Glutamatergic neuron (in vitro differentiated cells): ENCODE measurements at regions not wholly inside any gene's neighbourhood (a gene's known extent, or its start where the extent isn't known, plus 50 kb on each side); places are given as distances from the start of the nearest gene placed in this dataset.

ENCODE experiments used
- DNase-seq: peaks from one replicate; pipeline ENCODE4 v3.0.0; 2022
- H3K27ac Mint-ChIP-seq: one replicate; pipeline ENCODE4 v1.8.0; 2020; ENCODE audit warnings: mild to moderate bottlenecking, mixed read lengths, inconsistent platforms; ENCODE audit not compliant: unreplicated experiment
- H3K27me3 Mint-ChIP-seq: one replicate; pipeline ENCODE4 v1.8.0; 2020; ENCODE audit warnings: mild to moderate bottlenecking, moderate library complexity, mixed read lengths, inconsistent platforms; ENCODE audit not compliant: unreplicated experiment
- H3K36me3 Mint-ChIP-seq: one replicate; pipeline ENCODE4 v1.8.0; 2020; ENCODE audit warnings: mild to moderate bottlenecking, mixed read lengths, inconsistent platforms; ENCODE audit not compliant: unreplicated experiment
- H3K4me1 Mint-ChIP-seq: one replicate; pipeline ENCODE4 v1.8.0; 2020; ENCODE audit warnings: mild to moderate bottlenecking, low read depth, mixed read lengths, inconsistent platforms; ENCODE audit not compliant: unreplicated experiment
- H3K4me3 Mint-ChIP-seq: one replicate; pipeline ENCODE4 v1.8.0; 2020; ENCODE audit warnings: mild to moderate bottlenecking, mixed read lengths, inconsistent platforms; ENCODE audit not compliant: unreplicated experiment
- H3K9me3 Mint-ChIP-seq: one replicate; pipeline ENCODE4 v1.8.0; 2020; ENCODE audit warnings: mild to moderate bottlenecking, moderate library complexity, mixed read lengths, inconsistent platforms; ENCODE audit not compliant: unreplicated experiment
- CTCF ChIP-seq: fragments of 200-600 bp; sonication (generic); IDR thresholded peaks from one replicate; pipeline ENCODE4 v1.5.0; 2021; ENCODE audit not compliant: partially characterized antibody, unreplicated experiment

GRCh38 chr11:19642185-19643158 is 70.2 kb upstream of the NAV2 start:
- H3K36me3 Mint-ChIP-seq = no peaks in the 10 kb centered on the region
- H3K27me3 Mint-ChIP-seq = peaks cover 4% of the 10 kb centered on the region
- H3K27ac Mint-ChIP-seq = no peak overlapping the region
- no peak for DNase-seq
- no peak for TF ChIP-seq CTCF
- H3K4me1 Mint-ChIP-seq = peaks cover 10% of the 10 kb centered on the region
- H3K4me3 Mint-ChIP-seq = no peak overlapping the region
- peaks cover 2% of the 10 kb centered on the region for H3K9me3 Mint-ChIP-seq

- Mint-ChIP-seq H3K27me3 (peaks cover 4% of the 10 kb centered on the region), H3K9me3 (peaks cover 2% of the 10 kb centered on the region), H3K4me3 (no peak overlapping the region), H3K27ac (no peak overlapping the region), H3K36me3 (no peaks in the 10 kb centered on the region), H3K4me1 (peaks cover 10% of the 10 kb centered on the region)
- no peak for TF ChIP-seq CTCF
- no peak for DNase-seq
Observed at GRCh38 chr11:19639603-19640105, 73.0 kb upstream of the NAV2 start.

- no peak for DNase-seq
- peaks cover 1% of the 10 kb centered on the region for H3K9me3 Mint-ChIP-seq
- no peak overlapping the region for H3K27ac Mint-ChIP-seq
- no peaks in the 10 kb centered on the region for H3K36me3 Mint-ChIP-seq
- no peaks in the 10 kb centered on the region for H3K4me1 Mint-ChIP-seq
- no peak for TF ChIP-seq CTCF
- no peak overlapping the region for H3K4me3 Mint-ChIP-seq
- H3K27me3 Mint-ChIP-seq = peaks cover 7% of the 10 kb centered on the region
Observed at GRCh38 chr11:19635332-19635731, 77.3 kb upstream of the NAV2 start.

- no peak for DNase-seq
- no peak for TF ChIP-seq CTCF
- H3K4me3 Mint-ChIP-seq = no peak overlapping the region
- peaks cover 7% of the 10 kb centered on the region for H3K9me3 Mint-ChIP-seq
- no peaks in the 10 kb centered on the region for H3K4me1 Mint-ChIP-seq
- peaks cover 7% of the 10 kb centered on the region for H3K27me3 Mint-ChIP-seq
- H3K36me3 Mint-ChIP-seq = no peaks in the 10 kb centered on the region
- H3K27ac Mint-ChIP-seq = no peak overlapping the region
Observed at GRCh38 chr11:19633276-19633675, 79.4 kb upstream of the NAV2 start.

GRCh38 chr11:19632499-19632834 is 80.2 kb upstream of the NAV2 start:
- Mint-ChIP-seq H3K27me3 (peaks cover 11% of the 10 kb centered on the region), H3K9me3 (peaks cover 7% of the 10 kb centered on the region), H3K36me3 (no peaks in the 10 kb centered on the region), H3K27ac (no peak overlapping the region), H3K4me1 (no peaks in the 10 kb centered on the region), H3K4me3 (no peak overlapping the region)
- no peak for TF ChIP-seq CTCF
- no peak for DNase-seq
